Dendritic cell treated with granulocyte-macrophage colony-stimulating factor and Interleukin-4, amounts not matched to agents 40 ng/mL and 50 ng/mL, for 4 days (primary cell): ENCODE measurements at regions not wholly inside any gene's neighbourhood (a gene's known extent, or its start where the extent isn't known, plus 50 kb on each side); places are given as distances from the start of the nearest gene placed in this dataset.
A peak's percentile ranks its signal among the peaks of the same experiment; 100 is the strongest.
"Not testable (repeated sequence)": the region's sequence is repeated elsewhere in the genome, so short reads cannot be mapped to it uniquely, and the experiment has no call there.

Experiments used
- H3K27ac Mint-ChIP-seq: one replicate; pipeline ENCODE4 v1.8.0; 2022; ENCODE audit warnings: mild to moderate bottlenecking, mixed read lengths
- H3K27me3 Mint-ChIP-seq: one replicate; pipeline ENCODE4 v1.8.0; 2022; ENCODE audit warnings: mild to moderate bottlenecking, mixed read lengths
- H3K36me3 Mint-ChIP-seq: one replicate; pipeline ENCODE4 v1.8.0; 2022; ENCODE audit warnings: low read depth, mixed read lengths
- H3K4me1 Mint-ChIP-seq: one replicate; pipeline ENCODE4 v1.8.0; 2022; ENCODE audit warnings: low read depth, mixed read lengths
- H3K4me3 Mint-ChIP-seq: one replicate; pipeline ENCODE4 v1.8.0; 2022; ENCODE audit warnings: mild to moderate bottlenecking, moderate library complexity, mixed read lengths
- H3K9me3 Mint-ChIP-seq: one replicate; pipeline ENCODE4 v1.8.0; 2022; ENCODE audit warnings: mixed read lengths
- intact Hi-C: fragments of 100-400 bp; cut with micrococcal nuclease; formaldehyde crosslinking; loops from one replicate; pipeline ENCODE4 v1.15.0; 2022

- Mint-ChIP-seq H3K4me3 (no peak overlapping the region), H3K9me3 (peaks cover 26% of the 10 kb centered on the region), H3K27me3 (peaks cover 11% of the 10 kb centered on the region), H3K36me3 (no peaks in the 10 kb centered on the region), H3K27ac (no peak overlapping the region), H3K4me1 (peaks cover 20% of the 10 kb centered on the region)
- intact Hi-C loops = no loop called here
Observed at GRCh38 chr1:233485809-233486398, 128.0 kb upstream of the KCNK1 start.

GRCh38 chr1:233487408-233487807, 126.5 kb upstream of the KCNK1 start:
- no peaks in the 10 kb centered on the region for H3K36me3 Mint-ChIP-seq
- peaks cover 11% of the 10 kb centered on the region for H3K27me3 Mint-ChIP-seq
- intact Hi-C loops = no loop called here
- no peak overlapping the region for H3K4me3 Mint-ChIP-seq
- no peak overlapping the region for H3K27ac Mint-ChIP-seq
- peaks cover 20% of the 10 kb centered on the region for H3K4me1 Mint-ChIP-seq
- H3K9me3 Mint-ChIP-seq = peaks cover 26% of the 10 kb centered on the region

DNA sequence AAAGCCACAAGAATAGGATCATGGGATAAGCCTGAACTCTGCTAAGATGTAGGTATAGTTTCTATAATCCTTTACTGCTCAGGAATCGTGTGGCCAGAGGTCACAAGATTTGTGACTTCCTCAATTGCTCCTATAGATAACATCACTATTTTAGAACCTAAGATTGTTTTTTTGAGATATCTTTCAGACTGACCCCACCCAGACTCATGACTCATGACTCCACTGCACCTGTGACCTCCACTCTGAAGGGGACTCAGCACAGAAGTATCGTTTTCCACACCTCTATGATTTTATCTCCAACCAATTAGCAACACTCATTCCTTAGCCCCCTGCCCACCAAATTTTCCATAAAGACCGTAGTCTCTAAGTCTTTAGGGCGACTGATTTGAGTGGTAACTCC, 124.5 kb upstream of the KCNK1 start:
- Mint-ChIP-seq H3K27me3 (peaks cover 6% of the 10 kb centered on the region), H3K36me3 (no peaks in the 10 kb centered on the region), H3K27ac (no peak overlapping the region), H3K9me3 (peaks cover 11% of the 10 kb centered on the region), H3K4me3 (no peak overlapping the region), H3K4me1 (peaks cover 20% of the 10 kb centered on the region)
- intact Hi-C loops = no loop called here

DNA sequence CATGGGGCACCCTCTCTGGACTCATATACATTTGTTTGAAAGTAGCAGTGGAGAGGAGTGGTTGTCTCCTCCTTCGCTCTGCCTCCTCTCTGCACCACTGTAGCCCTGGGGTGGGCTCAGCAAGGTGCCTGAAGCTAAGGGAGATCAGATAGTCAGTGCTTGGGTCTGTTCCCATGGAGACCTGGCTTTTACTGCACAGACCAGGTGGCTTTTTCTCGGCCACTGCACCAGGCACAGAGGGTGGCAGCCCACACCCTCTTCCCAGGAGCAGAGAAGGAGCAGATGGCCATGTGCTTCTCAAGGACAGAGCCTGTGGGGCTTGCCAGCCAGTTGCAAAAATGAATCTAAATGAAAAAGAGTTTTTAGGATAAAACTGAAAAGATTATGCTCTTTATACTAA, 123.4 kb upstream of the KCNK1 start:
- H3K27ac Mint-ChIP-seq = peak overlapping the region; percentile 13
- no peak overlapping the region for H3K4me3 Mint-ChIP-seq
- peaks cover 16% of the 10 kb centered on the region for H3K4me1 Mint-ChIP-seq
- peaks cover 4% of the 10 kb centered on the region for H3K27me3 Mint-ChIP-seq
- peaks cover under 1% of the 10 kb centered on the region for H3K36me3 Mint-ChIP-seq
- intact Hi-C loops = no loop called here
- peaks cover 9% of the 10 kb centered on the region for H3K9me3 Mint-ChIP-seq

DNA sequence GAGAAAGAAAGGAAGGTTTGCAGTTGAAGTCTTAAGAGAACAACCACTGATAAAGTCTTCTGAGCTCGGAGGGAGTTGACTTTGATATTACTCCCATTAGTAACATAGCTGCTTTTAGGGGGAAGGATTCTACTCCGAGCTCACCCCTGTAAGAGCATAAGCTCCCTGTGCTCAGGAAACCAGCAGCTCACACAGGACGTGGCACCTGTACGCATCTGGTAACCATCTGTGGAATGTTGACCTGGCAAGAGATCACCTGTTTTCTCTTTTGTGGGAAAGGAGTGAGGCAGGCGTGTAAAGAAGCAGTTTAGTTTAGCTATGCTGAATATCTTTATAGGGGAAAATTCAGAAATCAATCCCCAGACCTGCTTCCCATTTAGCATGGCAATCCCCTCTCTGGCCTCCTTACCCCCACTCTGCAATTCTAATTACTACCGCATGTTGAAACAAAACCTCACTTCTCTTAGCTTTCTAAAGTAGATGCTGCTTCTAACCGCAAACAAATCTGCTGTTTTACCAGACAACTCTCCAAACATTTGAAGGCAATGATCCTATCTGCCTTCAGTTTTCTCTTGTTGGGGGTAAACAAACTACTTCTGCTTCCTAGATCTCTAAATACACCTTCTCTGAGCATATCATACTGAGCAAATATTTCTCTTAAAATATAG, 121.8 kb upstream of the KCNK1 start:
- Mint-ChIP-seq H3K27me3 (no peaks in the 10 kb centered on the region), H3K4me3 (no peak overlapping the region), H3K27ac (no peak overlapping the region), H3K36me3 (peaks cover 12% of the 10 kb centered on the region), H3K4me1 (peaks cover 25% of the 10 kb centered on the region), H3K9me3 (peaks cover 20% of the 10 kb centered on the region)
- intact Hi-C loops = no loop called here

DNA sequence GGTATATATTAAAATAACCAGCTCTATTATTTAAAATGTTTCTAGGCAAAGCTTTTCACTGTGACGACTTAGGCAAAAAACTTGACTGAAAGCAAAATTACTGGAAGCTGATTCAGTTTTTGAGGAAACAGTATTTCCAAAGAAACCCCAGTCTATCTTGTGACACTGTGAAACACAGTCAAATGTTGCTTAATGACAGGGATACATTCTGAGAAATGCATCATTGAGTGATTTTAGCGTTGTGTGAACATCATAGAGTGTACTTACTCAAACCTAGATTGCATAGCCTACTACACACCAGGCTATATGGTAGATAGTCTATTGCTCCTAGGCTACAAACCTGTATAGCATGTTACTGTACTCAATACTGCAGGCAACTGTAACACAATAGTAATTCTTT, 116.9 kb upstream of the KCNK1 start:
- H3K27ac Mint-ChIP-seq = peak overlapping the region; percentile 92
- intact Hi-C loops = no loop called here
- peaks cover 11% of the 10 kb centered on the region for H3K9me3 Mint-ChIP-seq
- no peaks in the 10 kb centered on the region for H3K27me3 Mint-ChIP-seq
- H3K36me3 Mint-ChIP-seq = peaks cover 12% of the 10 kb centered on the region
- H3K4me3 Mint-ChIP-seq = no peak overlapping the region
- H3K4me1 Mint-ChIP-seq = peaks cover 17% of the 10 kb centered on the region

GRCh38 chr1:233497679-233498078, 116.2 kb upstream of the KCNK1 start:
- peak overlapping the region; percentile 92 for H3K27ac Mint-ChIP-seq

DNA sequence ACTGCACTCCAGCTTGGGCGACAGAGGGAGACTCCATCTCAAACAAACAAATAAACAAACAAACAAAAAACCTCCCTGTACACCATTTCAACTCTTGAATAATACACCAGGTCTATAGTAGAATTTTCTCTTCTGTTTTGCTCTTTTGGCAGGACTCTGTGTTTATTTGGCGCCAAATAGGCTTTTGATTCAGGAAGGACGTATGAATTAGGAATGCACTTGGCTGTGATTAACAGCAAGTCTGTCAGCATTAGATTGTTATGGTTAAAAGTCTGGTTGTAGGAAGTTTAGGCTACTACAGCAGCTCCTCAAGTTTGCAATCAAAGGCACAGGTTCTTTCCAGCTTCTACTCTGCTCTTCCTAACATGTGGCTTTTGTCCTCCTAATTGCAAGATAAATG, 113.8 kb upstream of the KCNK1 start:
- H3K36me3 Mint-ChIP-seq = peaks cover 12% of the 10 kb centered on the region
- intact Hi-C loops = no loop called here
- peaks cover 11% of the 10 kb centered on the region for H3K9me3 Mint-ChIP-seq
- no peak overlapping the region for H3K27ac Mint-ChIP-seq
- peaks cover 24% of the 10 kb centered on the region for H3K4me1 Mint-ChIP-seq
- no peaks in the 10 kb centered on the region for H3K27me3 Mint-ChIP-seq
- H3K4me3 Mint-ChIP-seq = no peak overlapping the region

More at GRCh38 chr1:233497679-233498078, 116.2 kb upstream of the KCNK1 start:
- Mint-ChIP-seq H3K27me3 (no peaks in the 10 kb centered on the region), H3K9me3 (peaks cover 11% of the 10 kb centered on the region), H3K4me1 (peaks cover 17% of the 10 kb centered on the region), H3K4me3 (no peak overlapping the region), H3K36me3 (peaks cover 12% of the 10 kb centered on the region)
- intact Hi-C loops = no loop called here

DNA sequence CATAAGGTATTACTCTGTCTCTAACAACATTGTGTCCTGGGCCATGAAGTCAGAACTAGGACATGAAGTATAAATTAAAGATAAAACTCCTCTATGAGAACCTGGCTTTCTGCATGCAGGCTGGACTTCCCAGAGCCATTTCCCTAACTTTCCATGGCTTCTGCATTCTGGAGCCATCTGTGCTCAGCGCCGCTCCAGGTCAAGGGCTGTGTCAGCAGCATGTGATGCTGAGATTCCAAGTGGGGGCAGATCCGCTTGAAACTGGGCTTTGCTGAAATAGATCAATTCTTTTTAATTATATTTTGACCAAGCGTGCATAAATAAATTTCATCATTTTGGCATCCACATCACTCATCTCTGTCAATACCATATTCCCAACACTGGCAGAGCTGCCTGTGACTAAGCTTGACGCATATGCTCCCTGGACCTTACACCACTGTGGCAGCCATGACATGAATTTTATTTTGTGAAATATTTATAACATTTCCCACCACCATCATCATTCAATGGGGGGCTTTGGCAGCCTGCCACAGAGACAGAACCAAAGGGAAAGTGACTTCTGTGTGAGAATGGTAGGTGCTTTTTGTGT, 110.4 kb upstream of the KCNK1 start:
- Mint-ChIP-seq H3K27me3 (no peaks in the 10 kb centered on the region), H3K4me1 (peaks cover 6% of the 10 kb centered on the region), H3K9me3 (peaks cover 13% of the 10 kb centered on the region), H3K4me3 (no peak overlapping the region), H3K27ac (no peak overlapping the region), H3K36me3 (peaks cover 10% of the 10 kb centered on the region)
- intact Hi-C loops = no loop called here

- Mint-ChIP-seq H3K4me1 (peaks cover 17% of the 10 kb centered on the region), H3K27ac (no peak overlapping the region), H3K36me3 (peaks cover 10% of the 10 kb centered on the region), H3K9me3 (peaks cover 13% of the 10 kb centered on the region), H3K27me3 (no peaks in the 10 kb centered on the region), H3K4me3 (no peak overlapping the region)
- intact Hi-C loops = no loop called here
Observed at GRCh38 chr1:233505130-233505529, 108.8 kb upstream of the KCNK1 start.

DNA sequence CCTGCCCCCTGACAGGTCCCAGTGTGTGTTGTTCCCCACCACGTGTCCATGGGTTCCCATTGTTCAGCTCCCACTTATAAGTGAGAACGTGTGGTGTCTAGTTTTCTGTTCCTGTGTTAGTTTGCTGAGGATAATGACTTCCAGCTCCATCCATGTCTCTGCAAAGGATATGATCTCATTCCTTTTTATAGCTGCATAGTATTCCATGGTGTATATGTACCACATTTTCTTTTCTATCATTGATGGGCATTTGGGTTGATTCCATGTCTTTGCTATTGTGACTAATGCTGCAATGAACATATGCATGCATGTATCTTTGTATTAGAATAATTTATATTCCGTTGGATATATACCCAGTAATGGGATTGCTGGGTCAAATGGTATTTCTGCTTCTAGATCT, 108.0 kb upstream of the KCNK1 start:
- H3K27me3 Mint-ChIP-seq, H3K4me3 Mint-ChIP-seq, intact Hi-C loops: not testable (repeated sequence)
- H3K9me3 Mint-ChIP-seq = peaks cover 13% of the 10 kb centered on the region
- peaks cover 10% of the 10 kb centered on the region for H3K36me3 Mint-ChIP-seq
- H3K4me1 Mint-ChIP-seq = peaks cover 25% of the 10 kb centered on the region
- H3K27ac Mint-ChIP-seq = peak overlapping the region; percentile 24

- Mint-ChIP-seq H3K9me3 (peaks cover 13% of the 10 kb centered on the region), H3K4me1 (peaks cover 52% of the 10 kb centered on the region), H3K27ac (peak overlapping the region; percentile 80), H3K36me3 (peaks cover 10% of the 10 kb centered on the region), H3K27me3 (no peaks in the 10 kb centered on the region), H3K4me3 (no peak overlapping the region)
- intact Hi-C loops = no loop called here
Observed at GRCh38 chr1:233509526-233509925, 104.4 kb upstream of the KCNK1 start.

DNA sequence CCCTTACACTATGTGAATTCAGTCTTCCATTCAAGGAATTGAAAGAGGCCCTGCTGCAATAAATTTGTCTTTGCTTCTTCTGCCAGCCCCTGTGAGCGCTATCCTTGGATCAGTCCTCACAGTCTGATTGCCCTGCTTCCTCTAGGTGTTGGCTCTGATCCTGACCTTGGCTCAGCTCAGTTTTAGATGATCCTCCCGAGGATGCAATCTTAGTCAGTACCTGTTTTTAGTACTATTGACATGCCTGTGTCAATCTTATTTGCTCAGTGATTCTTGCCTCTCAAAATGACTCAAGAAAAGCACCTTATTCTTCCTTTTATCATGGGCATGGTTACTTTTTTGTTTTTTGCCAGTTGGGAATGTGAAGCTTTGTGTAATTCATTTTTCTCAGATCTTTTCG, 101.4 kb upstream of the KCNK1 start:
- Mint-ChIP-seq H3K9me3 (peaks cover 13% of the 10 kb centered on the region), H3K36me3 (no peaks in the 10 kb centered on the region), H3K4me3 (no peak overlapping the region), H3K4me1 (peaks cover 52% of the 10 kb centered on the region), H3K27ac (peak overlapping the region; percentile 10), H3K27me3 (no peaks in the 10 kb centered on the region)
- intact Hi-C loops = loop anchor here (5.0 kb wide), 1 partner anchor 35 kb away; no protein-coding TSS in a partner anchor

DNA sequence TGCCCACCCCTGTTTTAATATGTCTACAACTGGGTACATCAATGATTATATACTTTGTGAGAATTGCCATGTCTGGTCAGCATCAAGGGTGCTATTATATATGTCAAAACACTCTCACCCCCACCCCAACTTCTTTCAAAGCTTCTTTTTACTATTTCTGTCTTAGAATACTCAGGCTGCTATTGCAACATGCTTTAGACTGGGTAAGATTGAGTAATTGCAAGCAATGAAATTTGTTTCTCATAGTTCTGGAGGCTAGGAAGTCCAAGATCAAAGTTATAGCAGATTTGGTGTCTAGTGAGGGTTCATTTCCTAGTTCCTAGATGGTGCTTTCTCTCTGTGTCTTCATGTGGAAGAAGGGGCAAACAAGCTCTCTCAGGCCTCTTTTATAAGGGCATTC, 100.5 kb upstream of the KCNK1 start:
- intact Hi-C loops = loop anchor here (5.0 kb wide), 1 partner anchor 36 kb away; no protein-coding TSS in a partner anchor
- H3K27ac Mint-ChIP-seq = peak overlapping the region; percentile 39
- H3K4me1 Mint-ChIP-seq = peaks cover 57% of the 10 kb centered on the region
- H3K4me3 Mint-ChIP-seq = no peak overlapping the region
- peaks cover 21% of the 10 kb centered on the region for H3K9me3 Mint-ChIP-seq
- H3K36me3 Mint-ChIP-seq = no peaks in the 10 kb centered on the region
- H3K27me3 Mint-ChIP-seq = no peaks in the 10 kb centered on the region
